Inflammatory macrophage treated with lipopolysaccharide for 4 hours (primary cell): ENCODE measurements at regions not wholly inside any gene's neighbourhood (a gene's known extent, or its start where the extent isn't known, plus 50 kb on each side); places are given as distances from the start of the nearest gene placed in this dataset.

Experiments used
- DNase-seq: peaks from one replicate; pipeline ENCODE4 v3.0.0-alpha.2; 2020

- no peak for DNase-seq
Observed at GRCh38 chr3:94259291-94259690, 196.4 kb downstream of the NSUN3 start.

- DNase-seq: no peak
Observed at GRCh38 chr3:94269763-94270162, 206.9 kb downstream of the NSUN3 start.

- no peak for DNase-seq
Observed at GRCh38 chr3:94272016-94272415, 209.2 kb downstream of the NSUN3 start.

- DNase-seq: no peak
Observed at GRCh38 chr3:94280958-94281357, 218.1 kb downstream of the NSUN3 start.

- no peak for DNase-seq
Observed at GRCh38 chr3:94285872-94286271, 223.0 kb downstream of the NSUN3 start.

- DNase-seq: no peak
Observed at GRCh38 chr3:94291686-94292085, 228.8 kb downstream of the NSUN3 start.

GRCh38 chr3:94292151-94292550 lies 229.3 kb downstream of the NSUN3 start:
- no peak for DNase-seq

- DNase-seq: no peak
Observed at GRCh38 chr3:94293793-94294195, 230.9 kb downstream of the NSUN3 start.

- no peak for DNase-seq
Observed at GRCh38 chr3:94294806-94295205, 231.9 kb downstream of the NSUN3 start.

- no peak for DNase-seq
Observed at GRCh38 chr3:94299716-94300115, 236.9 kb downstream of the NSUN3 start.

GRCh38 chr3:94301366-94301765 lies 238.5 kb downstream of the NSUN3 start:
- no peak for DNase-seq

- DNase-seq: no peak
Observed at GRCh38 chr3:94303266-94303665, 240.4 kb downstream of the NSUN3 start.

- DNase-seq: no peak
Observed at GRCh38 chr3:94303897-94304296, 241.0 kb downstream of the NSUN3 start.

GRCh38 chr3:94304954-94305353 lies 242.1 kb downstream of the NSUN3 start:
- DNase-seq: no peak

GRCh38 chr3:94305835-94306611 lies 243.2 kb downstream of the NSUN3 start:
- no peak for DNase-seq

GRCh38 chr3:94307588-94307987 lies 244.7 kb downstream of the NSUN3 start:
- DNase-seq: no peak

GRCh38 chr3:94308767-94309166 lies 245.9 kb downstream of the NSUN3 start:
- DNase-seq: no peak

GRCh38 chr3:94310341-94311135 lies 247.7 kb downstream of the NSUN3 start:
- DNase-seq: no peak

GRCh38 chr3:94311651-94312050 lies 248.8 kb downstream of the NSUN3 start:
- DNase-seq: no peak

- no peak for DNase-seq
Observed at GRCh38 chr3:94314218-94314883, 251.5 kb downstream of the NSUN3 start.

- DNase-seq: no peak
Observed at GRCh38 chr3:94317017-94317416, 254.2 kb downstream of the NSUN3 start.

- DNase-seq: no peak
Observed at GRCh38 chr3:94323596-94323995, 260.7 kb downstream of the NSUN3 start.

GRCh38 chr3:94331831-94332230 lies 269.0 kb downstream of the NSUN3 start:
- no peak for DNase-seq
